ENCODE measurements at regions not wholly inside any gene's neighbourhood (a gene's known extent, or its start where the extent isn't known, plus 50 kb on each side); places are given as distances from the start of the nearest gene placed in this dataset.

GRCh38 chr9:706073-706472 lies 135.4 kb upstream of the DMRT1 start (continued):
- TF ChIP-seq THRA (CRISPR knock-in tag; IDR thresholded peaks at IDR 0.05; ENCODE audit: borderline replicate concordance) (peak; percentile 45; the same call in 1 of the 2 replicates), NFAT5 (CRISPR knock-in tag; IDR thresholded peaks at IDR 0.05) (no peak), ZNF276 (CRISPR knock-in tag; IDR thresholded peaks at IDR 0.05; ENCODE audit: low read depth) (no peak), MTA3 (CRISPR knock-in tag; IDR thresholded peaks at IDR 0.05) (no peak), FIP1L1 (IDR thresholded peaks at IDR 0.05; ENCODE audit: borderline replicate concordance, insufficient read depth, low read depth, low read length) (no peak), TFAP4 (IDR thresholded peaks at IDR 0.05; ENCODE audit: borderline replicate concordance, low read depth) (peak; percentile 13; the same call in 1 of the 2 replicates), SOX13 (IDR thresholded peaks at IDR 0.05) (no peak), SOX13 (CRISPR knock-in tag; conservative IDR thresholded peaks at IDR 0.05 in 1 of 2, IDR thresholded peaks at IDR 0.05 in 1 of 2) (peak in 1 of 2 experiments; percentile 59; a peak in 2 of 4 replicates), MED1 (CRISPR knock-in tag; IDR thresholded peaks at IDR 0.05) (no peak), NR0B2 (CRISPR knock-in tag; IDR thresholded peaks at IDR 0.05) (no peak), FLYWCH1 (CRISPR knock-in tag; IDR thresholded peaks at IDR 0.05) (no peak), ZNF335 (CRISPR knock-in tag; IDR thresholded peaks at IDR 0.05) (no peak), ELF3 (CRISPR knock-in tag; IDR thresholded peaks at IDR 0.05) (peak; percentile 40; the same call in 1 of the 2 replicates), HMGA1 (CRISPR knock-in tag; conservative IDR thresholded peaks at IDR 0.05) (no peak), ZNF512 (CRISPR knock-in tag; IDR thresholded peaks at IDR 0.05) (no peak), ZNF414 (CRISPR knock-in tag; IDR thresholded peaks at IDR 0.05) (no peak), ZBTB20 (CRISPR knock-in tag; IDR thresholded peaks at IDR 0.05; ENCODE audit: borderline replicate concordance, low read depth) (no peak), DMAP1 (CRISPR knock-in tag; IDR thresholded peaks at IDR 0.05) (no peak)

All from HepG2 (cell line).